ENCODE measurements at regions not wholly inside any gene's neighbourhood (a gene's known extent, or its start where the extent isn't known, plus 50 kb on each side); places are given as distances from the start of the nearest gene placed in this dataset.

GRCh38 chr10:52423369-52423768, 109.3 kb downstream of the DKK1 start:
- TF ChIP-seq POLR2AphosphoS5 (IDR thresholded peaks at IDR 0.05; ENCODE audit: insufficient read depth, low read depth, low read length) (no peak), CTCF (IDR thresholded peaks at IDR 0.05; ENCODE audit: extremely low read depth in 1 of 2, insufficient read depth in 1 of 2, low read depth in 1 of 2, low read length in 2 of 2) (no peak), EZH2 (IDR thresholded peaks at IDR 0.05; ENCODE audit: borderline replicate concordance, low read depth, low read length, severe bottlenecking) (no peak)
